SK-N-MC (cell line): ENCODE measurements at regions not wholly inside any gene's neighbourhood (a gene's known extent, or its start where the extent isn't known, plus 50 kb on each side); places are given as distances from the start of the nearest gene placed in this dataset.

Source experiments
- EZH2 ChIP-seq: fragments of 200-600 bp; sonication (generic); IDR thresholded peaks from one replicate; pipeline ENCODE4 v1.6.1; 2017; ENCODE audit warnings: antibody characterized with exemption
- POLR2AphosphoS5 ChIP-seq: IDR thresholded peaks from 2 replicates; pipeline ENCODE4 v1.6.1; 2012; ENCODE audit warnings: mild to moderate bottlenecking, low read depth, low read length, borderline replicate concordance

DNA sequence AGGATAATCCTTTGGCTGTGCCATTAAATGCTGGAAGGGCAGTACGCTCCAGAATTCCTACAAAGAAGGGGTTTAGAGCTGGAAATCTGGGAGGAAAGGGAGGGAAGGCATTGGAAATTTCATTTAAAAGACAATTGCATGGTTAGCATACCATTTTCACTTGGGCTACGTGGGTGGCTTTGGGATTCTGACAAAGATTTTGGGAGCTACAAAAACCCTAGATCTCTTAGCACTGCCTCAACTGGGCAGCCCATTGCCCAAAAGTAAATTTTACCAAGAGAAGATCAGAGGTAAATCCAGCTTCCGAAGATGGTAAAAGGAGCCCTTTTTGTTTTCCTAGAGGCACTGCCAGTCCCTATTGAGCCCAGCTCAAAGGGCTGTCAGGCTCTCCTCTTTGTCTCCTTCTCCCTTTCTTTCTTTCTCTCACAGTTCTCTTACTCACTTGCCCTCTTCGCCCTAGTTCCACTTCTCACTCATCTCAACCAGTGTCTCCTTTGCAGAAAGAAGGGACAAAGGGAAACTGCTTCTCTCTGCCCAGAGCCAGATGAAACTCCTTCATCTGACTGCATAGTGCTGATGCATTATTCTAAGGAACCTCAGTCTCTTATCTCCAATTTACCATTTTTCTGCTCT lies 125.4 kb upstream of the PLEKHA5 start:
- TF ChIP-seq POLR2AphosphoS5 (no peak), EZH2 (no peak)
